ENCODE measurements at regions not wholly inside any gene's neighbourhood (a gene's known extent, or its start where the extent isn't known, plus 50 kb on each side); places are given as distances from the start of the nearest gene placed in this dataset.

- DNase-seq, result no peak
Observed at GRCh38 chr13:84528408-84529070, 646.3 kb upstream of the SLITRK1 start.

DNA sequence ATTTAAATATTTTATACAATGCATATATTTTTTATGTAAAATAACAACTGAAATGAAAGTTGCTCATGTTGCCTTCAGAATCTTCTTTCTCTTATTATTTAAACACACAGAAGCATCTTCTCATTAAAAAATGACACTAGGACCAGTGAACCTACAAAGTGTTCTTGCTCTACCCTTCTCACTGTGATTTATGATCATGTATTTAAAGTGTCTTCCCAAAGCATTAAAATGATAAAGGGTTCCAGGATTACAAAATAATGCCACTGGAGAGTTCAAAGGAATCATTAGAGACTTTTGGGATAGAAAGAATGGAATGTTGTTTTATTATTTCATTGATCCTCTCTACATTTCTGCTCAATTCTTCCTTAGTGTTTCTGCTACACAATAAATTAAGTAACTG, 643.6 kb upstream of the SLITRK1 start:
- no peak for DNase-seq

DNA sequence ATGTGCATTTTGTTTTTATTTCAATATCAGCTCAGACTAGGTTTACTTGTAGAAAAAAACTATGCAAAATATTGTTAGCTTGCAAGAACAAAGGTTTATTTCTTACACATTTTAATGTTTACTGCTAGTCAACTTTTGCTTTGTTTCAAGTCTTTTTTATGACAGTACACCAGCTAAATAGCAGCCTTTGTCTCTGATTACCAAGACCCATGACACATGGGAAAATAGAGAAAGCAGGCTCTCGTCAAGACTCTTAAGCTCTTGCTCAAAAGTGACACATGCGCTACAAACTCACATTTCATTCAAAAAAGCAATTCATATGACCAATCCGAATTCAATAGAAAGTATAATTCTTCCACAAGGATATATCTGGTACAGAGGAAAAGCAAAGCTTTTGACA, 642.3 kb upstream of the SLITRK1 start:
- no peak for DNase-seq

DNA sequence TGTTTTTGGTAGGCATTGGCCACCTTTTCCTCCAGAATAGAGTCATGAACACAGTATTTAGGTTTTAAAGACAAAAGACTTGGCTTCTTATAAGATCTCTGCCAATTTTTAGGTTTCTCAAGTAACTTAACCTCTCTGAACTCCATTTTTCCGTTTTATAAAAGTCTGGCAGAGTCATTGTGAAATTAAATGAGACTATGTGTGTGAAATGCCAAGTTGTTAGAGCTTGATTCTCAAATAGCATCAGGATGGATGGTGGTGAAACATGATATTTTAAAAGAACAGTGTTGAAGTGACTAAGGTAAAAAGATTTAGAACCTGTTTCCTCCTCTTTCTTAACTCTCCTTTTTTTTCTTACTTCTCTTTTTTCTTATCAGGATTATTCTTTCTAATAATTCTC, 617.7 kb upstream of the SLITRK1 start:
- no peak for DNase-seq

DNA sequence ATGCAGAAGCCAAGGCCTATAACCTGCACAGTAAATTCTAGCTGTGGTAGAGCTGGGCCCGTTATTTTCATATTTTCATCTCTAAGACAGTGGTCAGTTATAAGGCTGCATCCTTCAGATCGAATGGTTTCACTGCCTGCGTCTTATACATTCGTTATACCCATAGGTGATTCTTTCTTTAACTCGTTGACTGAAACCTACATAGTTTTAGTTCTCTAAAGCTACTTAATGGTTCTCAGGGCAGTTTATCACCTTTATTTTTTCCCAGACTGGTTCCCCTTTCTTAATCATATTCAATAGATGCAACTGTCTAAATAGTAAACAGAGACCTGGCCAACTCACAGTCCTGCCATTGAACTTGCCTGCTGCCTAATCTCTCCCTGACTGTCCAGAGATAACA, 615.3 kb upstream of the SLITRK1 start:
- no peak for DNase-seq

GRCh38 chr13:84491952-84492351, 609.7 kb upstream of the SLITRK1 start:
- DNase-seq, result no peak

DNA sequence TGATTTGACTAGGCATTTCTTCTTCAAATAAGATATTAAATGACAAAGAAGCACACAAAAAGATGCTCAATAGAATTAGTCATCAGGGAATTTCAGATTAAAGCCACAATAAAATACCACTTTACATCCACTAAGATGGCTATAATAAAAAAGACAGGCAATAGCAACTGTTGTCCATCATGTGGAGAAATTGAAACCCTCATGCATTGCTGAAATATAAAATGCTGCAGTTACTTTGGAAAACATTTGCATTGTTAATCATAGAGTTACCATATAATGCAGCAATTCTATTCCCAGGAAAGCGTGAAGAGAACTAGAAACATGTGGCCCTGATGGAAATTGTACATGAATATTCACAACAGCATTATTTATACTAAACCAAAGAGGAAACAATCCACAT, 605.5 kb upstream of the SLITRK1 start:
- DNase-seq, result no peak

DNA sequence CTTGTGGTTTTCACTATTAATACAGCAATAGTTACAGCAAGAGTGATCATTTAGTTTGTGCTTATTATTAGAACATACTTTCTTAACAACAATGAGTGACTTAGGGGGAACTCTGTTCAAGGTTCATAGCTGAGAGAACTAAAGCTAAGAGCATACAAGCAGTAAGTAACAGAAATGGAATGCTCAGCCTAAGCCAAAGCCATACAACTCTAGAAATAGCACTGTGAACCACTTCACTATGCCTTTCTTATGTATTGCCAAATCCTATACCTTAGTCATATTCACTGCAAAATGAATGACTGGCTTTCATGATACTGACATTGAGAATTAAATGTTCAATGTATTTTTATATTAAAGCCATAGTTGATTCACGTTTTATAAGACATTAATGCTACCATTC, 599.7 kb upstream of the SLITRK1 start:
- DNase-seq, result no peak

DNA sequence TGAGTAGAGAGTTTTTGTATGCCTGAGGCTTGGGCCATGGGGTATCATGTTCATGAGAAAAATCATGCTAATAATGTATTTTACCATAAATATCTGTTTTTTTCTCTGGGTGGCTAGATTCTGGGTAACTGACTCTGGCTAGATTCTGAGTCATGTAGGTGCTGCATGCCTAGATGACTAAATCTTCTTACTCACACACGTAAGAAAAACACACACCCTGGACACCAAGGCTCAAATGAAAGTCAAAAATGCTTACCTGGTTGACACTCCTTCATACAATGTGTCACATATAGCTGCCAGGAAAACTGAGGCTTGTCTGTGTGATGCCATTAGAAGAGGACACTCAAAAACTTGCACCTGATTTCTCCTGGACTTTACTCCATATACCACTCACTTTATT, 597.4 kb upstream of the SLITRK1 start:
- no peak for DNase-seq

- DNase-seq, result no peak
Observed at GRCh38 chr13:84470528-84470927, 588.3 kb upstream of the SLITRK1 start.

DNA sequence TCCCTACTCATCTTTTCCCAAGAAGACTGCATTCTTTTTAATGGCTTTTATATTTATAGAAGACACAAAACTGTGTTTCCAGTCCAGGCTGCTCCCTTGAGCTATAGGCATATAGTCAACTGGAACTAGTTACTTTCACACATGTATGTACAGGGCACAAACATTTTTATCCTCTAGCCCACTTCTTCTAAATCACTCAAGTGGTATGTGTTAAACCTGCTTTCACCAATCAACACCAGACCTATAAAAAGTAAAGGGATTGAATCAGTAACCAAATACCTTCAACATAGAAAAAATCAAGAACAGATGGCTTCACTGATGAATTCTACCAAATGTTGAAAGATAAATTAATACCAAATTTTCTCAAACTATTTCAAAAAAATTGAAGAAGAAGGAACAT, 584.2 kb upstream of the SLITRK1 start:
- no peak for DNase-seq

GRCh38 chr13:84460989-84461388, 578.7 kb upstream of the SLITRK1 start:
- no peak for DNase-seq

DNA sequence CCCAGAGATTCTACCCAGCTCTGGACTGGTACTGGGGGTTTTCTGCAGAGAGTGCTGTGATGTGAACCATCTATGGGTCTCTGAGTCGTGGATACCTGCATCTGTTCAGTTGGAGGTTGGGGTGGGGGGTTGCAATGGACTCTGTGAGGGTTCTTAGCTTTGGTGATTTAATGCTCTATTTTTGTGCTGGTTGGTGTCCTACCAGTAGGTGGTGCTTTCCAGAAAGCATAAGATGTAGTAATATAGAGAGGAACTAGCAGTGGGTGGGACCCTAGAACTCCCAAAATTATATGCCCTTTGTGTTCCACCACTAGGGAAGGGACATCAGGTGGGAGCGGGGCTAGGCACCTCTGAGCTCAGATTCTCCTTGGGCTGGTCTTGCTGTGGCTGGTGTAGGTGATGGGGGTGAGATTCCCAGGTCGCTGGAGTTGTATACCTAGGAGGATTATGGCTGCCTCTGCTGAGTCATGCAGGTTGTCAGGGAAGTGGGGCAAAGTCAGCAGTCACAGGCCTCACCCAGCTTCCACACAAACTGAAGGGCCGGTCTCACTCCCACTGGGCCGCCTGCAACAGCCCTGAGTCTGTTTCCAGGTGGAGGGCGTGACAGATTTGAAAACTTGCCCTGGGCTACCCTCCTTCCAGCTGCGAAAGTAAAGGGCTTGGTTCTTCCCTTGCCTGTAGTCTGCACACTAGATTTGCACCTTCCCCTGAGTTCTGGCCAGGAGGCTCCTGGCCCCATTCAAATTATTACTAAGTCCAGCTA, 573.0 kb upstream of the SLITRK1 start:
- DNase-seq, result no peak

- DNase-seq, result no peak
Observed at GRCh38 chr13:84447640-84447978, 565.3 kb upstream of the SLITRK1 start.

GRCh38 chr13:84446972-84447639, 564.8 kb upstream of the SLITRK1 start:
- DNase-seq, result no peak

DNA sequence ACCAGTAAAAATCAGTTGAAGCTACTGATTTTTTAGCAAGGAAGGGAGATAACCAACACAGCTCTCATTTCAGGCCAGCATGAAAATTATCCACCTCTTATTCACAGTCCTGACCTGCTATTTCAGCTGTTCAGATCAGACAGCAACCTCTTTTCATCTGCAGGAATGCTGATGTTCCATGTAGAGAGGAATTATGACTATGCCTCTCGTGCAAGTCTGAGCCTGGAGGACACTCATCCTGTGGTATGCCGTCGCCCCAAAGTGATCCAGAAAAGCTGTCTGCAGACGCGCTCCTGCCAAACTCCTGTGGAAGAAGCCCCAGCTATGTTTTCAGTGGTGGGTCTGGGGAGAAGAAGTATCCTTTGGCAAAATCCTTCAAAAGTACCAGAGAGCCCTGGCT, 563.5 kb upstream of the SLITRK1 start:
- DNase-seq, result no peak

GRCh38 chr13:84443463-84443862, 561.2 kb upstream of the SLITRK1 start:
- DNase-seq, result no peak

DNA sequence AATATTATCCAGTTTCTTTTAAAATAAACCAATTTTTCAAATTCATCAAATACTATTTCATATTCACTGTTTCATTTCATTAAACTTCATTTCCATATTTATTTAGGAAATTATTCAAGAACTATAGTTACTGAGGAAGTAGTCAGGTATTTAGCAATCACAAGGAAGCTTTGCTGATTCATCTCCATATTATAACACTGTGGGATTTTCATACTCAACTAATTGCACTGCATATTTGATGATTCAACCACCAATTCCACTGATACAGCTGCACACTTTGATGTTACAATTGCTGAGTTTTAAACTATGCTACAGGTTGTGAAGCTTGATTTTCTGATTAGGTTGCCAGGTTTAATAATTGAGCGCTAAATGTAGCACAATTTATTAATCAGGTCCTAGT, 556.8 kb upstream of the SLITRK1 start:
- no peak for DNase-seq

DNA sequence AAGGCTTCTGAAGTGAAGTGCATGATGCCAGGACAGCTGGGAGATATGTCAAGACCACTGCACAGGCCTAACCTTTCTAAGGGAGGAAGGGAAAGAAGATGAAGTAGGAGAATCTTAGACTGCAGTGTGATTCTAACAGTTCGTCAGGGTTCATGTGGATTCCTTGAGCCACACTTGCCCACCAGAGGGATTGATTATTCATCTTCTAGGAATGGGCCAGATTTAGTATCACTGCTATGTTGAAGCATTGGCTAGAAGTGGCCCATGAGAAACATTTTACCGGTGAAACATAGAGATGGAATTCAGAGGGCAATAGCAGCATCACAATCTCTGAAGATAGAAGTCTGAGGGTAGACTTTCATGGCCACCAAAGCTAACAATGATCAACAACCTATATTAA, 550.8 kb upstream of the SLITRK1 start:
- no peak for DNase-seq

DNA sequence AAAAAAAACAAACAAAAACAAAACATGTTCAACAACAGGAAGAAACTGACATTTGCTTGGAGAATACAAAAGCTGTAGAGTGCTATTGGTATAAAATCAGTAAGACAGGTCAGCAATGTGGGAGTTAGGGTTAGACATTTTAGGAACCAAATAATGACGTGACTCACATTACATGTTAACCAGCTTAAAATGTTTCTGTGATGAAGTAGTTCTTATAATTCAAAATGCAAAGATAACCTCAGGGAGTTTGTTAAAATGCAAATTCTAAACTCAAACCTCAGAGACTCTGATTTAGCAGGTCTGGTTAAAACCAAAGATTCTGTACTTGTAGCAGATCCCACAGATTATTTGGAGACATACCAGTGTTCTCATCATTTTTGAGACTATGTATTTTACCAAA, 549.4 kb upstream of the SLITRK1 start:
- no peak for DNase-seq

DNA sequence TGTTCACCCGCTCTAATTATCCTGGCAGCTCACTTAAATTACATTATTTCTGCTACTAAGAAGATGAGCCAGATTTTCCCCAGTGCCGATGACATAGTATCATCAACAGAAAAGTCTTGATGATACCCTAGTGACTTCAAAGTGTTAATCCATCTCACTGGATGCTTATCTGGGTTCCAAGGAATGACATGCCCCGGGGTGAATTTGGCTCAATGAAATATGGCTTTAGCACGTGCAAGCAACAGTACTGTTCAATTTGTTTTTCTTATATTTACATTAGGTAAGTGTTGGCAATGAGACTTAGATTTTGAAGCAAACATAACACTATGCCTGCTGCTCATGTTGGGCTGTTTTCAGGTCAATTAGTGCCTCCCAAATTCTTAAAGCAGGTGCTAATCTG, 548.2 kb upstream of the SLITRK1 start:
- no peak for DNase-seq

GRCh38 chr13:84430015-84430414, 547.7 kb upstream of the SLITRK1 start:
- DNase-seq, result no peak

GRCh38 chr13:84418041-84418440, 535.8 kb upstream of the SLITRK1 start:
- DNase-seq, result no peak

- DNase-seq, result no peak
Observed at GRCh38 chr13:84417416-84417815, 535.1 kb upstream of the SLITRK1 start.

DNA sequence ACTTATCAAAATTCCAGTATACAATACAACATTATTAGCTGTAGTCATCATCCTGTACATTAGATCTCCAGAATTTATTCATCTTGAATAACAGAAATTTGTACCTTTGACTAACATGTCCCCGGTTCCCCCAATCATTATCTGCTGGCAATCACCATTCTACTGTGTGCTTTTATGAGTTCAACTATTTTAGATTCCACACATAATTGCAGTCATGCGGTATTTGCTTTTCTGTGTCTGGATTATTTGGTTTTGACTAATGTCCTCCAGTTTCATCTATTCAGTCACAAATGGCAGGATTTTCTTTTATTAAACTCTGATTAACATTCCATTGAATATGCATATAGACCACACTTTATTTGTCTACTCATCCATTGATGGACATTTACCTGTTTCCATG, 530.7 kb upstream of the SLITRK1 start:
- DNase-seq, result no peak

Data from CD4-positive, alpha-beta T cell treated with Interferon gamma for 1 hour (primary cell).